HG03103 (cell line): ENCODE measurements at regions not wholly inside any gene's neighbourhood (a gene's known extent, or its start where the extent isn't known, plus 50 kb on each side); places are given as distances from the start of the nearest gene placed in this dataset.
A peak's percentile ranks its signal among the peaks of the same experiment; 100 is the strongest.

Experiments used
- ATAC-seq: cut with Tn5 transposase; IDR thresholded peaks from one replicate; pipeline ENCODE4 v1.9.1; 2021; ENCODE audit warnings: low read depth; ENCODE audit not compliant: unreplicated experiment

DNA sequence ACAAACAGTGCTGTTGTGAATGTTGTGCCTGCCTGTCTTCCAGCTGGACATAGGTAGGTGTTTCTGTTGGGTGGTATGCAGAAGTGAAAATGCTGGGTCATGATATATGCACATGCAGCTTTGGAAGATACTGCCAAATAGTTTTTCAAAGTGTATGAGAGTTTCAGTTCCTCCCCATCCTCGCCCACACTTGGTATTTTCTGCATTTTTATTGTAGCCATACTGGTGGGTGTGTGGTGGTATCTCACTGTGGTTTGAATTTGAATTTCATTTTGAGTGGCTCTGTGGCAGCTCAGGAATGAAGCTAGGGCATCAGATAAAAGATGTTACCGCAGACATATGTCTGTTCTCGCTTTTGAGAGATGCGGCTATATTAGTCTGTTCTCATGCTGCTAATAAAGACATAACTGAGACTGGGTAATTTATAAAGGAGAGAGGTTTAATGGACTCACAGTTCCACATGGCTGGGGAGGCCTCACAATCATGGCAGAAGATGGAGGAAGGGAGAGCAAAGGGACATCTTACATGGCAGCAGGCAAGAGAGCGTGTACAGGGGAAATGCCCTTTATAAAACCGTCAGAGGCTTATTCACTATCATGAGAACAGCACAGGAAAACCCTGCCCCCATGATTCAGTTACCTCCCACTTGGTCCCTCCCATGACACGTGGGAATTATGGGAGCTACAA, 183.1 kb downstream of the CAND1 start:
- ATAC-seq = peak; percentile 55

GRCh38 chr12:67453191-67453590, 184.0 kb downstream of the CAND1 start:
- no peak for ATAC-seq

GRCh38 chr12:67455236-67455635, 186.1 kb downstream of the CAND1 start:
- ATAC-seq = no peak

DNA sequence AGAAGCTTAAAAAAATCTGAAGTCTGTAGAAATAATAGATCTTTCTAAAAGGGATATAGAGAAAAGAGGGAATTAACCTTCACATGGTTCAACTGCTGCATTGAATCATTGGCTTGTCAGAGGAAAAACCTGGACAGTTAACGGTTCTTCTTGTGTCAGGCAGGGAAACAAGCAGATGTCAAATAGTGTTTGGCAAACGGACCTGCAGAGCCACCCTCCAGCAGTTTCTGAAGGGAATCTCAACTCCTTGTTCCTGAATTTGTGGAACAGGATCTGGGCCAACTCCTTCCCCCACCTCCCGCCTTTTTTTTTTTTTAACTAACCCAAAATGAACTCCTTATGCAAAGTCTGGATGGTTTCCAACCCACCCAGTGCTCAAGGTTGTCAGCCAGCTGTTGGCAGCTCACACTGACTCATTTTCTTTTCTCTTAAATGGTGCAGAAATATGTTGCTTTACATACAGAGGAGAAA, 187.3 kb downstream of the CAND1 start:
- no peak for ATAC-seq

DNA sequence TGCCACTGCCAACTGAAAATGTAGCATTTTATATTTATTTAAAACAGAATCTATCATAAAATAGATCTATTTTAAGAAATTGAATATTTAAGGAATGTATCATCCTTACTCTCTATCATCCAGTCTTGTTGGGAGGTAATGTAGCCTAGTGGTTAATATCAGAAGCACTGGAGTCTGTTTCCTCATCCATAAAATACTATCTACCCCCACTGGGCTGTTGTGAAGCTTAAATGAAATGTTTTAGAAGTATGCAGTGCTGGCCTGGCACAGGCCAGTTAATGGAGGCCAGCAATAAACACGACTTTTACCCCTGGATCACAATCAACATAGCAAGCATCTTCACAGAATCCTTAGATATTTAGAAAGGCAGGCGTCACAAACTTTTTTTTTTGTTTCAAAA, 188.0 kb downstream of the CAND1 start:
- no peak for ATAC-seq

DNA sequence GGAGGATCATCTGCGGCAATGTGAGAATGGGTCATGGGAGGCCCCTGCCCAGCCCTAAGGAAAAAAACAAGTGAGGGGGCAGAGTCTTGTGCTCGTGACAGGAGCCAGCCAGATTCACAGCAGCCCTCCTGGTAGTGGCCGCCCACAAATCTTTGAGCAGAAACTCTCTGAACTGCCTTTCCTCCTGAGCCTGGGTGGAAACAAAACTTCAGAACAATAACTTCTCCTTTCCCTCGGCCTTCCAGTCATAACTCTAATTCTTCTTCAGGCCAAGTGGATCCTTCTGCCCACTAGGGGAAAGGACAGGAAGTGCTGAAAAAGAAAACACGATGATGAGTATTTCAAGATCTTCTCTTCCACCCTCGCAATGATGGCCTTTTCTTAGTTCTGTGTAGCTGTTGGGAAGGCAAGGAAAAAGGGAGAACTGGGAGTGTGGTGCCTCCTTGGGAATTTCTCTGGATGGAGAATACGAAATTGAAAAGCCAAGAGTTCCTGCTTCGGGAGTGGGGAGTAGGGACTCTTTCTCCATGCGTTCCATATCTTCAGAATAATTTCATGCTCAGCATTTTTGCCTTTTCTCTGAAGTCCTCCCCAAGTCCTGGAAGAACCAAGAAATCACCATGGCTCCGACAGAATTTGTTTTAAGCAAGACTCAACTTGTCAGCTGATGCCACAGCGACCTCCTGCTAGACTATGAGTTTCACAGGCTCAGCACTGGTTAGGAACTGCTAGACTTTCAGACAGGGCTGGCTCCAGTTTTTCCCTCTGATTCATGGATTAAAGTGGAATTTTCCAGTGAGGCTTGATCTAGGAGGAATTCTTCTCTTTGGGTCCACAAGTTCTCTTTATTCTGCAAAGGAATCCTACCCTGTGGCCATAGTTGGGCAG, 188.9 kb downstream of the CAND1 start:
- no peak for ATAC-seq

GRCh38 chr12:67459173-67459572, 189.4 kb upstream of the DYRK2 start:
- no peak for ATAC-seq

DNA sequence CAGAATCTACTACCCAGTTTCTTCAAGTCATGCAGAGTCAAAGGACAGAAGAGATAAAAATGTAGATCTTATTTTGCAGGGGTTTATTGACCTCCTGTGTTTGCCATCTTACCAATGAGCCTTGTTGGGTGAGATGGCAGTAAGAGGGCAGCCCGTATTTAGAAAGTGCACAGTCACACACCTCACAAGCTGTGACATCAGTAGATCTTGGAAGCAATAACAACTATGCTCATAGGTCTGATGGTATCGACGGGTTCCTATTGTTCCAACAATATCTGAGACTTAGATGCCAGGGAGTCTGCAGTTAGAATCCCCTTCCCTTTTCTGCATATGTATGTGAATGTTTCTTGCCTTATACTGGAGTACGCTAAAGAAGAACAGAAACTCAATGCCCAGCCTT, 189.0 kb upstream of the DYRK2 start:
- ATAC-seq = no peak

DNA sequence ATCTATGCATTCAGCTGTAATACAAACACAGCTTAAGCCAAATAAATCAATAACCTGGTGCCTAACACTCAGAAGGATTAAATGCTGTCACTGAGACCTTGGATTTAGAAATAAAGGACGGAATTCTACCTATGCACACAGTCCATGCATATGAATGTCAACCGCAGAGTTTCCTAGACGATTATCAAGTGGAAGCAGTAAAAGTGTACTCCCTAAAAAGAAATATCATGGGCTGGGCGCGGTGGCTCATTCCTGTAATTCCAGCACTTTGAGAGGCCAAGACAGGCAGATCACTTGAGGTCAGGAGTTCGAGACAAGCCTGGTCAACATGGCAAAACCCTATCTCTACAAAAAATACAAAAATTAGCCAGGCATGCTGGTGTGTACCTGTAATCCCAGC, 188.2 kb upstream of the DYRK2 start:
- ATAC-seq = no peak

DNA sequence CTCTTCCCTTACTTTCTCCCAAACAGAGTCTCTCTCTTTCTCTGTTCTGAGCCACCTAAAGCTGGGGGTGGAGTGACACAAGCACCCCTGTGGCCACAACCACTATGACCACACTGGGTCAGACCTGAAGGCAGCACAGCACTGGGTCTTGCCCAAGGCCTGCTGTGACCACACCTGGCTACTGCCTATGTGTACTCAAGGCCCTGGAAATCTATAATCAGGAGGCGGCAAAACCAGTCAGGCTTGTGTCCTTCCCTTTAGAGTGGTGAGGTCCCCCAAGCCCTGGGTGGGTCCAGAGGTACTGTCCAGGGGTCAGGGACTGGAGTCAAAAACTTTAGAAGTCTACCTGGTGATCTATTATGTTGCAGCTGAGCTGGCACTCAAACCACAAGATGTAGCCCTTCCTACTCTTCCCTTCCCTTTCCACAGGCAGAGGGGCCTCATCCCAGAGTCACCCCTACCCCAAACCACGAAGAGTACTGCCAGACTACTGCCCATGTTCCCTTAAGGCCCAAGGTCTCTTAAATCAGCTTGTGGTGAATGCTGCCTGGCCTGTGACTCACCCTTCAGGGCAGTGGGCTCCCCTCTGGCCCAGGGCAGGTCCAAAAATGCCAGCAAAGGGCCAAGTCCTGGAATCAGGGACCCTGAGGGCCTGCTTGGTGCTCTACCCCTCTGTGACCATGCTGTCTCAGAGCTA, 179.8 kb upstream of the DYRK2 start:
- ATAC-seq = no peak

- no peak for ATAC-seq
These were observed 178.9 kb upstream of the DYRK2 start for GRCh38 chr12:67469666-67470065.

DNA sequence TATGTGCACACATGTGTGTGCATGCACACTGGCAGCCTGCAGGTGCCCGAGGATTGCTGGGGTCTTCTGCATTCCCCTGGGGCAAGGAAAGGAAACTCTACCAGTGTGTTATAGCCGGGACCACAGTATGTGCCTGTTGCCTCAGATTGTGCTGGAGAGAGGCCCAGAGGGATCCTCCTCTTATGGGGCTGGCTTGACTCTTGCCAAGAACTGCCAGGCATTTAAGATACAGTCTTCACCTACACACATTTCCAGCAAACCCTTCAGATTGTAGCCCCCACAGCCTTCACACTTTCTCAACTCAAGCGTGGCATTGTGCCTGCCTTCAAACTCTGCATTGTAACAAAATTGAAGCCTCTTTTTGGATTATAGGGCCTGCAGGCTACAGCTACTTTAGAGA, 176.7 kb upstream of the DYRK2 start:
- ATAC-seq = no peak

DNA sequence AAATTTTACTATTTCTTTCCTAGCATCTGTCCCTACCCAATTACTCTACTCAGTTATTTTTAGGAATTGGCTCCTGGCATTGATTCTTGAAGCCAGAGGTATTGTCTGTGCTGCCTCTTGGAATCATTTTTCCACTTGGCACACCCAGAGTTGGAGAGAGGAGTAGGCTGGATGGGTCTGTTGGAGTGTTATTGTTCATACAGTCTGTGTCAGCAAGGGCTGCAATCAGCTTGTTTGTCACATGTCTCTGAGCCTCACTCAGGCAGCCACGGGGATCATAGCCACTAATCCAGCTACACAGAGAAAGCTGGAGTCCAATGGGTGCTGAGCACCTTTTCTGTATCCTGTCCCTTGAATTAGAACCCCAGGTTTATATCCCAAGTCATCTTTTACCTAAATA, 176.0 kb upstream of the DYRK2 start:
- no peak for ATAC-seq

DNA sequence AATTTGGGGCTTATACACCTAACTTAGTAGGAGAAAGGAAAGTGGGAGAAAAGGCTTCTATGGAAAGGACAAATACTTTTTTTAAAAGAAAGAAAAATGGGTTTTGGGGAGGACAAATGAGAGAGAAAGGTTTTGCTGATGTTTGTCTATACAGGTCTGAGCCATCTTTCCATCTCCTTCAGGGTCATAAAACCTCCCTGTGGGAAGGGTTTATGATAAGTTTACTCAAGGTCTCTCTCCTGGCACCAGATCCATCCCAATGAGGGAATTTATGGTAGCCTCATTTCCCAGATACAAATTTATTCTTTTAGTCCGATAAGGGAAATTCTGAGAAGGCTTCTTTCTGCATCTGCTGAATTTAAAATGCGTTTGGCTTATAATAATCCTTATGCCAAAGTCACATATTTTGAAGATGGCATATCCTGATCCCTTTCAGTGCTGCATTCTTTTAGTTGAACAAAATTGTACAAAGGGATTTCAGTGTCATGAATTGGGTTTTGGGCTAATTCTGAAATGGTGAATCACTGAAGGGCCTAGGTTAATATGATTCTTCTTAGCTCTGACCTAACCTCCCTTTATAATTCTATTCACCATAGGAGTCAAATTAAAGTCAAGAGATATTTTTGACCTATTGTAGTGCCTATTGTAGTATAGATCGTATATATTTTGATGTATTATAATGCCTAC, 173.5 kb upstream of the DYRK2 start:
- no peak for ATAC-seq

DNA sequence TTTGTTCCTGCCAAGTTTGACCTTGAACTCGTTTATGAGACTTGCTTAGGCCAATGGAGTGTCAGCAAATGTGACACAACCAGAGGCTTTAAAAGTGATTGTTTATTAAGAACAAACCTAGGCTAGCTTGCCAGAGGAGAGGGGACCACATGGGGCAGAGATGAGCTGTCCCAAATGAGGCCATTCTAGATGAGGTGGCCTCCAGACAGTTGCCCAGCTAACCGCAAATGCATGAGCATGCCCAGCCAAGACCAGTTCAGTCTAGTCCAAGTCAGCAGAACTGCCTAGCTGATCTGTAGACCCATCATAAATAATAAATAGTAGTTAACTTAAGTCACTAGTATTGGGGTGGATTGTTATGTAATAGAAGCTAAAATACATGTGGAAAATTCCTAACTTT, 172.8 kb upstream of the DYRK2 start:
- no peak for ATAC-seq

- no peak for ATAC-seq
These were observed 170.8 kb upstream of the DYRK2 start for GRCh38 chr12:67477681-67478265.

DNA sequence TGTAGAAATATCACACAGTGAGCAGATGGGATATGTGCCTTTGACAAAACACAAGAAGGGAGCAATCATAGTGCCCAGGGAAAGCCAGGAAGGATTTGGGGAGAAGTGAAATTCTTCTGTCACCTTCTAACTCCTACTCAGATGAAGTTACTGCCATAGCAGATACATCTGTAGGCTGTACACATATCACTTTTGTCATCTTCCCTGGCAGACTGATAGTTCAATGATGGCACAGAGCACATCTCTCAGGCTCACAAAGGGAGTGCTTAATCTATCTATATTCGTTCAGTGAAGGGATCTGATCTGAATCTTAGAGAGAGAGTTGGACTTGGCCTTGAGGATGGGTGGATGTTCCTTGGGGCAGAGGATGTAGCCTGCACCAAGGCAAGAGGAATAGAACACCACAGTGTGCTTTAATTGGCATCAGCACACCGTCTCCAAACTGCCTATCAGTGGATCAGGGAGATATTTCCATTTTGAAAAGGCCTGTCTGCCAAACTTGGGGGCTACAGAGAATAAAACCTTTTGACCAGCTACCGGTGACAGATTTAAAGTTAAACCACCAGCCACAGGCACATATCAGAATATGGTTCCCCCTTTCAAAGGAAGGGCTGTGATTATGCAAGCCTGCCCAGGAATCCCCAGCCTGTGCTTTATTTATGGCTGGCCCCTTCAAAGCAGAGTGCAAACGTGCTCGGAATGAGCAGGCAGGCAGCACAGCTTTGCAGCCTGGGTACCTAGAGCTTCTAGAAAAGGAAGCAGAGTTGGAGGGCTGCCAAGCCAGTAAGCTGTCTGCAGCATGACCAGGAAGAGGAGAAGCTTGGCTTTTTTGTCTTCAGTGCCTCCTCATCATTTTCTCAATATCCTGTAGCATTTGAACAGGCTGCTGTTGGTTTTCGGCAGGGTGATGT, 165.5 kb upstream of the DYRK2 start:
- ATAC-seq = peak; percentile 71

- peak; percentile 37 for ATAC-seq
These were observed 164.5 kb upstream of the DYRK2 start for GRCh38 chr12:67483871-67484554.
